NB4 (cell line): ENCODE measurements at regions not wholly inside any gene's neighbourhood (a gene's known extent, or its start where the extent isn't known, plus 50 kb on each side); places are given as distances from the start of the nearest gene placed in this dataset.

ENCODE experiments used
- POLR2A ChIP-seq: IDR thresholded peaks from 2 replicates; pipeline ENCODE4 v1.6.1; 2011; ENCODE audit warnings: mild to moderate bottlenecking; ENCODE audit not compliant: insufficient read length; ENCODE audit errors: extremely low read depth
- TF ChIP-seq, protein P1 (sequence below): IDR thresholded peaks from one replicate; pipeline ENCODE4 v1.5.1; 2012; ENCODE audit warnings: low read depth, low read length

DNA sequence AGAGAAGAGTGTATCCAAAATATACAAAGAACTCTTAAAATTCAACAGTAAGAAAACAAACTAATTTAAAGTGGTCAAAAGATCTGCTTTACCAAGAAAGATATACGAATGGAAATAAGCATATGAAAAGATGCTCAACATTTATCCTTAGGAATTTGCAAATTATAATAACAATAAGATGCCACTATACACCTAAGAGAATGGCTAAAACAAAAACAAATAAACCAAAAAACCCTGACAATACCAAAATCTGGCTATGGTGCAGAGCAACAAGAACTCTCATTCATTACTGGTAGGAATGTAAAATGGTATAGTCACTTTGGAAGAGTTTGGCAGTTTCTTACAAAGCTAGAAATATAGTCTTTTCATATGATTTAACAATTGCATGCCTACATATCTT, 545.7 kb upstream of the AGA start:
- TF ChIP-seq, protein P1, sequence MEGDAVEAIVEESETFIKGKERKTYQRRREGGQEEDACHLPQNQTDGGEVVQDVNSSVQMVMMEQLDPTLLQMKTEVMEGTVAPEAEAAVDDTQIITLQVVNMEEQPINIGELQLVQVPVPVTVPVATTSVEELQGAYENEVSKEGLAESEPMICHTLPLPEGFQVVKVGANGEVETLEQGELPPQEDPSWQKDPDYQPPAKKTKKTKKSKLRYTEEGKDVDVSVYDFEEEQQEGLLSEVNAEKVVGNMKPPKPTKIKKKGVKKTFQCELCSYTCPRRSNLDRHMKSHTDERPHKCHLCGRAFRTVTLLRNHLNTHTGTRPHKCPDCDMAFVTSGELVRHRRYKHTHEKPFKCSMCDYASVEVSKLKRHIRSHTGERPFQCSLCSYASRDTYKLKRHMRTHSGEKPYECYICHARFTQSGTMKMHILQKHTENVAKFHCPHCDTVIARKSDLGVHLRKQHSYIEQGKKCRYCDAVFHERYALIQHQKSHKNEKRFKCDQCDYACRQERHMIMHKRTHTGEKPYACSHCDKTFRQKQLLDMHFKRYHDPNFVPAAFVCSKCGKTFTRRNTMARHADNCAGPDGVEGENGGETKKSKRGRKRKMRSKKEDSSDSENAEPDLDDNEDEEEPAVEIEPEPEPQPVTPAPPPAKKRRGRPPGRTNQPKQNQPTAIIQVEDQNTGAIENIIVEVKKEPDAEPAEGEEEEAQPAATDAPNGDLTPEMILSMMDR = no peak
- no peak for TF ChIP-seq POLR2A
